HG02884 (cell line): ENCODE measurements at regions not wholly inside any gene's neighbourhood (a gene's known extent, or its start where the extent isn't known, plus 50 kb on each side); places are given as distances from the start of the nearest gene placed in this dataset.
"Not testable (repeated sequence)": the region's sequence is repeated elsewhere in the genome, so short reads cannot be mapped to it uniquely, and the experiment has no call there.

ENCODE experiments used
- ATAC-seq: cut with Tn5 transposase; IDR thresholded peaks from one replicate; pipeline ENCODE4 v1.9.1; 2021; ENCODE audit warnings: mild to moderate bottlenecking, moderate library complexity; ENCODE audit not compliant: unreplicated experiment

GRCh38 chr1:220420726-220421125, 107.2 kb upstream of the MARK1 start:
- ATAC-seq = no peak

DNA sequence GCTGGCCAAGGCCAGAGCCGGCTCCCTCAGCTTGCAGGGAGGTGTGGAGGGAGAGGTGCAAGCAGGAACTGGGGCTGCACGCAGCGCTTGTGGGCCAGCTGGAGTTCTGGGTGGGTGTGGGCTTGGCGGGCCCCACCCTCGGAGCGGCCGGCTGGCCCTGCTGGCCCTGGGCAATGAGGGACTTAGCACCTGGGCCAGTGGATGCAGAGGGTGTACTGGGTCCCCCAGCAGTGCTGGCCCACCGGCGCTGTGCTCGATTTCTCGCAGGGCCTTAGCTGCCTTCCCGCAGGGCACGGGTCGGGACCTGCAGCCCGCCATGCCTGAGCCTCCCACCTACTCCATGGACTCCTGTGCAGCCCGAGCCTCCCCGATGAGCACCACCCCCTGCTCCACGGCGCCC, 115.6 kb upstream of the MARK1 start:
- ATAC-seq = not testable (repeated sequence)

DNA sequence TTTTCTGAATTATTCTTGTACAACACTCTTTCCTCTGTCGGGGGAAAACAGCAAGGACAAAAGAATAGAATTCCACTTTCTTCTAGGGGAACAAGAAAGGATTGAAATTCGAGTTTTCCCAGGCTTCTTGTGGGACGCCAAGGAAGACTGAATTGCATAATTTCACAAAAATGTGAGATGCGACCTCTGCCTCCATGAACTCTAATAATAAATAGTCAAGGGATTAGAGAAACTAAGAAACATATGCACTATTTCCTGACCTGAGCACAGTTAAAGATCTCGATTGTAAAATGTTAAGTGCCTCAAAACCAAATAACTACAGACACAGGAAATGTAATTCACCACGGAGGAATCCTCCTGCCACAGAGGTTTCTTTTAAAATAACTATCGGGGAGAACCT, 117.3 kb upstream of the MARK1 start:
- no peak for ATAC-seq

GRCh38 chr1:220409771-220410595, 118.0 kb upstream of the MARK1 start:
- no peak for ATAC-seq

DNA sequence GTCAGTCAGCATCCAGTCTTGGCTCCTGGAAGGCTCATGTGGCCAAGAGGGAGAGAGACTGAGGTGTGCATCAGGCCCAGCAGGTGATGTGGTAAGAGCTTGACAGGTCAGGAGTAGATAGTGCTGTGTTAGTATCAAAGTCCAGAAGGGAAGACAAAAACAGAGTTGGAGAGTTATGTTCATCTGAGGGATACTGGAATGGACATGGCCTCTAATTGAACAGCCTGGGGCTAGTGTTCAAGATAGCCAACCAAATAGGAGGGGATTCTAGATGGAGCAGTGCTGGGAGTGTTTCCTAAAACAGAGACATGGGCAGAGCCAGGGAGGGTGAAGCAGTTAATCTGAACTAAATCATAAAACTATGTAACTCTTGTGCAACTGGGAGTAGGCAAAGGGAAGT, 120.7 kb upstream of the MARK1 start:
- no peak for ATAC-seq

DNA sequence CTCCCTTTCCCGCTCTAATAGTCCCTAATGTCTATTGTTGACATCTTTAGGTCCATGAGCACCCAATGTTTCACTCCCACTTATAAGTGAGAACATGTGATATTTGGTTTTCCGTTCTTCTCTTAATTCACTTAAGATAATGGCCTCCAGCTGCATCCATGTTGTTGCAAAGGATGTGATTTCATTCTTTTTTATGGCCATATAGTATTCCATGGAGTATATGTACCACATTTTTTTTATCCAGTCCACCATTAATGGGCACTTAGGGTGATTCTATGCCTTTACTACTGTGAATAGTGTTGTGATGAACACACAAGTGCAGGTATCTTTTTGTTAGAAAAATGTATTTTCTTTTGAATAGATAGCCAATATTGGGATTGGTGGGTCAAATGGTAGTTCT, 126.0 kb upstream of the RAB3GAP2 start:
- no peak for ATAC-seq

- ATAC-seq = no peak
These were observed 119.2 kb upstream of the RAB3GAP2 start for GRCh38 chr1:220391491-220391890.

DNA sequence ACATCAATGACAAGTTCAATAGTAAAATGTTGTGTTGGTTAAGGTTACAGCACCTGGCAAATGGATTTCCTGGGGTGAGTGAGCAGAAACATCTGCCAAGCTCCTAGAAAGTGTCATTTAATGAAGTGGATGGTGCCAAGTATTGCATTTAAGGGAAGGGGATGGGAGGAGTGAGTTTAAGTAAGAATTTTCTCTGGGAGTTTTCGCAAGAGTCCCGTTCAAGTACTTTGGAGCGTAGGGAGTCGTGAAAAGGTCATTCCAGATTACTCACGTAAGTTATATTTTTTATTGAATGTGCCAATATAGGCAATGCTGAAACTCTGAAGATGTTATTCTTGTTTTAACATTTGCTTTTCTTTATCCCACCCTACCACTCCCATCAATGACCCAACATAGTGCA, 117.4 kb upstream of the RAB3GAP2 start:
- no peak for ATAC-seq

DNA sequence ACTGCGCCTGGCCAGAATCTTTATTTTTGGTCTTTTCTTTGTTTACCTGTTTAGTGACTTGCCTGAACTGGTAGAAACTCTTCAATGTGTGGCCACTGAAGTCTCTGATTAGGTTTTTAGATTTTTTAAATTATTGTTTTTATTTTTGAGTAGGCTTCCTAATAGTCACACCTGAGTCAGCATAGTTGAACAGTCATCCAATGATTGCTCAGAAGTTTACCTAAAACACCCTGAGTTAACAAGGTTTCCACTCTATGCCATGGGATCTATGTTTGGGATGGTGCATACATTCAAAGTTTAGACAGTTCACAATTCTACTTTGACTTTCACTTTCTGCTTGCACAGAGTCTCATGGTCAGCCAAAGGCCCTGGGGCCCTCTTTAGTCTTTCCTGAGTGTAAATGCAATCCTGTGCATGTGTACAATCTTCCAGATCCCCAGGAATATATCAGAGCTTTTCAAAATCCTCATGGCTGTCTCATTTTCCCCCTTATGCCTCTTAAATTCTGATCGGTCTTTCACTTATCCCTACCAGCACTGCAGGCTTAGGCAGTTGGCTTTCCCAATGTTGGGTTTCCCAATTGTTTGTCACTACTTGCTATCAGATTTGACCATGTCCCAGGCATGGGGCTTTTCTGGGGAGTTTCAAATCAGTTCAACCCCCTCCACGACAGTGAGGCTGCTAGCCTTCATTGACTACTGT, 114.4 kb upstream of the RAB3GAP2 start:
- ATAC-seq = no peak

GRCh38 chr1:220385158-220385557, 112.9 kb upstream of the RAB3GAP2 start:
- ATAC-seq = no peak

GRCh38 chr1:220382994-220383393, 110.7 kb upstream of the RAB3GAP2 start:
- ATAC-seq = no peak

- no peak for ATAC-seq
These were observed 108.6 kb upstream of the RAB3GAP2 start for GRCh38 chr1:220380885-220381284.

DNA sequence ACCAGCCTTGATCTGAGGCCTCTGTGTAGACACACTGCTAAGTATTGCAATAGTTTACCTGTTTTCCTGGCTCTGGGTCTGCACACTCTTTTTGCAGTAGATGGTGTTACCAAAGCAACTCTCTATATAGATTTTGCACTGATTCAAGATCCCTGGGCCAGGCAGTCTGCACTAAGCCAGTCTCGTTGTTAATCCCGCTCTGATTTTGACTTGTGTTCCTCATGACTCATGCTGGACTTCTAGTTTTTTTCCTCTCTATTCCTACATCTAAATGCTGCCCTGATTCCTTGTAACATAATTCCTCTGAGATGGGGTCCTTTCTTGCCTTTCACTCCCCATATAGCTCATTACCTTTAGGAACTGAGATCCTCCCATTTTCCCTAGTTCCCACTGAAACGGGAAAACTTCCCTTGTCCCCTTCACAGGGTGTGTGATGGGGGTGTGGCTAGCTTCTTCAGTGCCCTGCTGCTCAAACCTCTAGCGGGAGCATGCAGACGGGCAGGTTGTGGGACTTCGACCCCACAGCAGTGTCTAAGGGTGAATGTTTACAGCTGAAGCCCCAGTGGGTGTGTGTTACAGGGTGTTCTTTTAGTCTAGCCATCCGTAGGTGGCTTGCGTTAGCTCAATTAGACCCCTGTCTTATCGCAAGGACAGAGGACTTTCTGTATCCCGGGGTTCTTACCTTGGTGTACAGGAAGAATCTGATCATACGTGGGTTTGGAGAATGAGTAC, 106.5 kb upstream of the RAB3GAP2 start:
- no peak for ATAC-seq

- ATAC-seq = no peak
These were observed 103.5 kb upstream of the RAB3GAP2 start for GRCh38 chr1:220375715-220376114.

- no peak for ATAC-seq
These were observed 102.2 kb upstream of the RAB3GAP2 start for GRCh38 chr1:220374449-220374848.

- no peak for ATAC-seq
These were observed 100.2 kb upstream of the RAB3GAP2 start for GRCh38 chr1:220372451-220372850.

DNA sequence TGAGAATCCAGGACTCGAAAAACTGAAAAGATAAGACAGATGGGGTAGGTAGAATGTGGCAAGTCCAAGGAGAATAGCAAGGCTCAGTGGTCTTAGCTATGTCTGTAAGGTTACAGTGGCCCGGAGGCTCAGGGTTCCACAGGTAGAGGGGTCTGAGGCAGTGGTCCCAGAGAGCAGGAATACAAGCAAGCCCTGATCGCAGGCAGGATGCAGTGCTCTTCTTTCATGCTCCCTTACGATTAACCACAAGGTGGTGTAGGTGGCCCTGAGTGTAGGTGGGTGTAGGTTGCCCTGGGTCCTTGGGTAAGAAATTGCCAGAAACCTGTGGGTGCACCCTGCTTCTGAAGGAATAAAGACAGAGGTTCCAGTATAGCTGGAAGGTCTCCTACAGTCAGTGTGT, 99.1 kb upstream of the RAB3GAP2 start:
- ATAC-seq = no peak

- ATAC-seq = no peak
These were observed 97.9 kb upstream of the RAB3GAP2 start for GRCh38 chr1:220370041-220370700.

- ATAC-seq = no peak
These were observed 97.3 kb upstream of the RAB3GAP2 start for GRCh38 chr1:220369511-220369910.

DNA sequence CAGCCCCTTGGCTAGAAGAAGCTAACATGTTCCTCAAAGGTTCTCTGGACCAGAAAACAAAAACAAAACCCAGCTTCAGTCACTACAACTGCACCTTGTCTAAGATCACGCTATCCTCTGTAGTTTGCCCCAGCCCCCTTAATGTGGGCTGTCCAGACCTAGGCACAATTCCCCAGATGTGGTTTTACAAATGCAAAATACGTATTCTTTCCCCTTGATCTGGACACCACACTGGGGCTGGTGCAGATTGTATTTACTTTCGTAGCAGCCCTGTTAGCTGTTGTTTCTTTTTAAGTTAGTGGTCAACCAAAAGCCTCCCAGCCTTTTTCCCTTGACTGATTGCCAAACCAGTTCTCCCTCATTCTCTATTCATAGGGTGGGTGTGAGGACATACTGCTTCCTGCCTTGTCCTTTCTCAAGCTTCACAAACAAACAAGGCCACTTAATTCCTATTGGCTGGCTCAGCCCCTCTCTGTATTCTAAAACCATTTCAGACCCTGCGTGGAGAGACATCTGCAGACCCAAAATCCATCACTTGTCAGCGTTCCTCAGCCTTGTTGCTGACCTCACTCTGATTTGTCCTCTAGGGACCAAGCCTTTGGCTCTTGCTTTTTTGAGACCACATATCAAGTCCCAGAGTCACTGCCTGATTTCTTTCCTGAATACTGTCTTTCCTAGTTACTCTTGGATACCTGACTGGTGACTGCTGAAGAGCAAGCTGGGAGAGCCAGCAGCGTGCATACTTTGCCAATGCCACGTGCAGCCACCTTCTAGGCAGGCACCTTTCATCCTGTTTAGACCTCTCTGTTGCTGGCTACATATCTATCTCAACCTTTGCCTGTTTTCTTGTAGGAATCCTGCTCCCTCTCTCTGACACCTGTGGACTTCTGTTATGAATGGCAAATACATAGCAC, 96.4 kb upstream of the RAB3GAP2 start:
- ATAC-seq = no peak
